ENCODE measurements at regions not wholly inside any gene's neighbourhood (a gene's known extent, or its start where the extent isn't known, plus 50 kb on each side); places are given as distances from the start of the nearest gene placed in this dataset.
A peak's percentile ranks its signal among the peaks of the same experiment; 100 is the strongest.

DNA sequence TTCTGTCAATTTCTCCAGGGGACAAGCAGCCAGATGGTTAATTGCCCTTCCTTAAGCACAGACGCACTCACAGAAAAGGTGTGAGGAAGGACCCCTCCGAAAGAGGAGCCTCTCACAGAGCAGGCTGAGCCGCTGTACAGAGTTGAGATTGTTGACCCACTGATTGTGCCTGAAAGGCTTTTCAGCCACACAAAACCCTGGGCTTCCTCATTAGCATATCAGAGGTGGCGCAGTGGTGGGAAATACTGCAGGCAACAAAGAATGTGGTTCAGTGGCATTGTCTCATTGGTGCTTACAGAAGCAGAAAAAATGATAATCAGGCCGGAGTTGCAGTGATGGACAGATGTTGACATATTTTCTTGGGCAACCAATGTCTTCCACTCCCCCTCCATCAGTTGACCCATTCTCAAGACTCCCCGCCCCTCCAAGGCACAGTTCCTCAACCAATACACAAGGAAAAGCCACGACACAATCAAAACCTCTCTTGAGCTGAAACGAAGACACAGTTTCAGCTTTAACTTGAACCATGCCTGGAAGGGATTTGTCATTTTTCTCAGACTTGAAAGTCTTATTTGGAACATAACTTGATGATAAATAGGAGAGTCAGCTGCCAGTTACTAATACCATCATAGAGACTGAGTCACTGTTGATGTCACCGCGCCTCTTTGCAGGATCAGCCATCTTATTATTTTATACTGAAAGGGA lies 53.1 kb downstream of the ATXN3L start:
- no peak for DNase-seq (ENCODE audit: low read depth, low spot score)

DNA sequence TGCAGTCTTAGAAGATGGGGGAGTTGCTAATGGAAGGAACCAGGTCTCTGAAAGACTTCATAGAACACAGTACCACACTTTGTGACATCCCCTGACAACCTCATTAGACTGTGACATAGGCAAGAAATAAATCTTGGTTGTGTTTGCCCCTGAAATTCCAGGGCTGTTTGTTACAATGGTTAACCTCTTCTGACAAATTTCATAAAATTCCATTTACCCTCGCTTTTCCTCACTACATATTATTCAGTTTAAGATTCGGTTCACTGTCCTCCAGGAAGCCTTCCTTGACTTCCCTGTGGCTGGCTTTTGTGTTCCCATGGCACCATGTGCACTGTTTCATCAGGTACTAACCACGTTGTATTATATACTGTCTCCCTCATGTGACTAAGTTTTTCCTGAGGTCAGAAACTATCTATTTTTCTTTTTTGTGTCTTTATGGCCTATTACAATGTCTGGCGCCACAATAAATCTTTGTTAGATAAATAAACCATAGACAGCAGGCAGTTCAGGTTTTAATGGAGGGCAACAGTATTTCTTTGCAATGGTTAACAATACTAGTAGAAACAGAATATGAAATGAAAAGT lies 54.2 kb downstream of the ATXN3L start:
- H3K27ac ChIP-seq, result peak overlapping the region; percentile 79
- no peak for DNase-seq (ENCODE audit: low read depth, low spot score)

More for the DNA sequence above, 53.1 kb downstream of the ATXN3L start:
- peak overlapping the region; percentile 79 for H3K27ac ChIP-seq

DNA sequence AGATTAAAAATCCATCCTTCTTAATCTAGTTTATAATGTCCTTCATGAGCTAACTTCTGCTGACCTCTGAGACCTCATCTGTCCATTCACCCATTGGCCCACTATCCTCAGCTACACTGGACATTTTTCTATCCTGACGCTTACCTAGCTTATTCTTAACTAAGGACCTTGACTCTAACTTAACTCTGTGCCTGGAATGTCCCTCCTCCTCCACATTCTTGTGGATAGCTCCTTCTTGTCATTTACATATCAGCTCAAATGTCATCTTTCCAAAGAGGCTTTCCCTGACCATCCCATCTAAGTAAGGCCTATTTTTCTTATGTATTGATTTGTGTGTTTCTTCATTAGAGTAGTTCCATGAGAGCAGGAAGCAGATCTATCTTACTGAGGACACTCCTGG lies 54.7 kb downstream of the ATXN3L start:
- H3K27ac ChIP-seq, result no peak overlapping the region
- no peak for DNase-seq (ENCODE audit: low read depth, low spot score)

DNA sequence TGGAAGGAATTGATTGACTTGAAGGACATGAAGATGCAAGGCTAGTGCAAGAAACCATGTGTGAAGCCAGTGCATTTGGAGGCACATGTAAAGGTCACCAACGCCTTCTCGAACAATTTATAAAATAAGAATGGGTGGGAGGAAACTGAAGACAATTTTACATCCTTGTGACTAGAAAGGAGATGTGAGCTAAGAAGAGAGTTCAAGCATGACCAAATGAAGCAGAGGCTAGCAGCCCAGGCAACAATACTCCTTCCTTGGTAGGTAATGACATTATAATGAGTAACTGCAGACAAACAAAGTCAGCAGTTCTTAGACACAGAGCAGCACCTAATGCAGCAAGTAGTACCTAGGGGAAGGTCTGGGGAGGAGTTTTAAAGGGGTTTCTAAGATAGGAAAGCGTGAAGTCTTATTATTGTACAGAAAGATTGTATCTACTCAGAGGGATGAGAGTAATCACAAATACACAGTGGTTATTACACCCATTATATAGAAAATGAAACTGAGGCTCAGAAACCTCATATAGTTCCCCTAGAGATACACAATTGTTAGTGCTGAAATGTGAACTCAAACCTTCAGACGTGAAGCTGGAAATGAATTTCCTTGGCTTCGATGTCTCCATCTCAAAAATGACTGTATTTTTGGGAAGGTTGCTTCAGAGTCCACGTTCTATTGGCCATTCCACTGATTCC lies 56.1 kb downstream of the ATXN3L start:
- no peak overlapping the region for H3K27ac ChIP-seq
- no peak for DNase-seq (ENCODE audit: low read depth, low spot score)

DNA sequence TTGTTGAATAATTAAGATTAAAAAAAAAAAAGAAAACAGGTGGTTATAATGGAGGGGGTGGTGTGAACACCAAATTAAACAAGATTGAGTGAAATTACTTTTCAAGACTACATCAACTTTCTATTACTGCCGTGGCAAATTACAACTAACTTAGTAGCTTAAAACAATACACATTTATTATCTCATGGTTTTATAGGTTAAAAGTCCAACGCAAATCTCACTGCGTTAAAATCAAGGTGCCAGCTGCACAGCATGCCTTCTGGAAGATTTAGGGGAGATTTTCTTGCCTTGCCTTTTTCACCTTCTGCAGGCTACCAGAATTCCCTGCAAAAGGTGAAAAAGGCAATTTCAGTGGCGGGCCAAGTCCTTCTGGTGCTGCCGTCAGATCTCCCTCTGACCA lies 58.5 kb downstream of the ATXN3L start:
- no peak overlapping the region for H3K27ac ChIP-seq
- DNase-seq (ENCODE audit: low read depth, low spot score), result no peak

DNA sequence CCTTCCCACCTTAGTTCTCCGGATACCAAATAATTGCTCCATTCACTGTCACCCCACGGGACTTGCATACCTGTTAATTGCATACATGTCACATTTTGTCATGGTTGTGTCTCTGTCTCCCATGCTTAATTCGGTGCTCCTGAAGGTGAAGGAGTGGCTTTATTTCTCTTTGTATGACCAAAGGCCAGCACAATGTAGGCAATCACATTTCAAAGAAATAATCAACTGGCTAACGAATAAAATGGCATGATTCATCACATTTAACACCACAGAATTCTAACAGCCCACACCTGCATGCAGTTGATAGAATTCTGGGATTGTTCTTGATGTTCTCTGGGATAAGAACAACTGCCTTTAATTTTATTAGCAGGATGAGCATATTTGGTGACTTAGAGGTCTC lies 59.3 kb downstream of the ATXN3L start:
- no peak for DNase-seq (ENCODE audit: low read depth, low spot score)
- no peak overlapping the region for H3K27ac ChIP-seq

DNA sequence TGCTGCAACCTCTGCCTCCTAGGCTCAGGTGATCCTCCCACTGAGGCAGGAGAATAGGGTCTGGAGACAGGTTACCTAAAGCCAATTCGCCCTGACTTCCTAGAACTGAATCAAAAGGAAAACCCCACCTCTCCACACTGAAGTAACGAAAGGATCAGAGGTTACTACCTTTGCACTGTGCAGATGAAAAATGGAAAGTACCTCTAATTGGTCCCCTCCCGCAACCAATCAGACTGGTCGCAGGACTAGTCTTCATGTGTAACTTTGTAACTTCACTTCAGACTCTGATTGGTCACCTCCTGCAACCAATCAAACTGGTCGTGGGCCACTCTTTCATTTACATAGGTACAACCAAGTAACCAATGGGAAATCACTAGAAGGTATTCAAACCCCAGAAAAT lies 61.1 kb downstream of the ATXN3L start:
- no peak overlapping the region for H3K27ac ChIP-seq
- DNase-seq (ENCODE audit: low read depth, low spot score), result no peak

DNA sequence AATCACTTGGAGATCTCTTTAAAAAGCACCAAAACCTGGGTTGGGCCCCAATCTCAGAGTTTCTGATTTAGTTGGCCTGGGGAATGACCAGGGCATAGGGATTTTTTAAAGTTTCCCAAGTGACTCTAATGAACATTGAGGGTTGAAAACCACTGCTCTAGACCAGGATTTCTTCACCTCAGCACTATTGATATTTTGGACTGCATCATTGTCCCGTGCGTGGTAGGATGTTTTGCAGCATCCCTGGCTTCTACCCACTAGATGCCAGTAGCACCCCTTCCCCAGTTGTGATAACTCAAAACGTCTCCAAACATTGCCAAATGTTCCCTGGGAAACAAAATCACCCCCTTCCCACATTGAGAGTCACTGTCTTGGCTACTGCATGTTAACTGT lies 61.8 kb downstream of the ATXN3L start:
- no peak overlapping the region for H3K27ac ChIP-seq
- DNase-seq (ENCODE audit: low read depth, low spot score), result no peak

DNA sequence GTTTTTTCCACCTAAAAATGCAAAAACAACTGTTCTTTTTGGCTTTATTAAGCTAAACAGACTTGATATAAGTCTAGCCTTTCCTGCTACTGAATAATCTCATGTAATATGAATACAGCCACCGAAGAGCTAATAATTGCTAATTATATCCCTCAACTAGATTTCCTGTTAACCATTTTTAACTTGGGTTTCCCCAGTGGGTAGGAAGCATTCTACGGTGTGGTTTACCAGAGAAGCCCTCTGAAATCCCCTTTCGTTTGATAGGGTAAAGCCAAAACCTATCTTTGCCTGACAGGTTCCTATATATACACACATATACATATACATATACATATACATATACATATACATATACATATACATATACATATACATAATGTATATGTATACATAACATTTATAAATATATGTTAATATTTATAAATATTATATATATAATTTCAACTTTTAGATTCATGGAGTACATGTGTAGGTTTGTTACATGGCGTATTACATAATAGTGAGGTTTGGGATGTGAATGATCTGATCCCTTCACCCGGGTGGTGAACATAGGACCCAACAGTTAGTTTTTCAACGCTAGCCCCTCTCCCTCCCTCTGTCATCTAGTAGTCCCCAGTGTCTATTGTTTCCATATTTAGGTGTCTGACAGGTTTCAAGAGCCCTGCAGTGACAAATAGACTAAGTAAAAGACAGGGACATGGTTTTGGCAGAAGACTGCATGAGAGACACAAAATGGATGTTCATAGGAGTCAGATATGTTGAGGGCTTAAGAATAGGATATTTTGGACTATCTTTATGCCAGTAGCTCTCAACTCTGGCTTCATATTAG lies 62.4 kb downstream of the ATXN3L start:
- no peak overlapping the region for H3K27ac ChIP-seq
- DNase-seq (ENCODE audit: low read depth, low spot score), result no peak

DNA sequence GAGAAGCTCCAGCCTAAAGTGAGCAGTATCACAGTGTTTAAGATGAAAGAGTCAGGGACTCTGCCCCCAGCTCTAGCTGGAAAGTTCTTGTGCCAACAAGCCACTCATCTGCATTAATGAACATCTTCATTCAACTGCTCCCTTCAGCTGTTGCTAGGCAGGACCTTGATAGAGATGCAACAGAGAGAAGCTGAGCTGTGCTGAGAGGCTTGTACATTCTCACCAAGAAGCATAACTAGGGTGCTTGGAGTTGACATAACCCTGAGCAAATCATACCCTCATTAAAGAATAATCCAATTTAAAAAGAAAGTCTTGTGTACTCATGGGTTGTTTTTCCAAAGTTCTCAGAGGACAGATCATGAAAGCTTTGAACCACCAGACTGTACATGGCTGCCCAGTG lies 63.2 kb downstream of the ATXN3L start:
- no peak for DNase-seq (ENCODE audit: low read depth, low spot score)
- H3K27ac ChIP-seq, result no peak overlapping the region

DNA sequence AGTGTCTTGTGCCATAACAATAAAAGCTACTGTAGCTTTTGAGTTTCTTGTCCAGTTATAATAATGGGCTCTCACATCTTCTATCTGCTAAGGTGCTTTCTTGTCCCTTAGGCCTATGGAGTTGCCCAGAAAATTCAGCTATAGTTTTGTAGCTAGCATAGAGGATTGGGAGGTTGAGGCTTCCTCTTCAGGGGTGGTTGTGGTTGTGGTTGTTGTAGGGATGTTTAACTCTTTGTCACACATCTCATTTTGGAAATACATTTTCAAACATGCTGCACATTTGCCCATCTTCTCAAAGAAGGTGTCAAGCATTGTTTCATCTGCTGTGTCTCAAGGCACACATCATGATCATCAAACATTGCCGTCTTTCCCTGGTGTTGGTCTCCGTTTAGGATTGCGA lies 65.0 kb downstream of the ATXN3L start:
- no peak for DNase-seq (ENCODE audit: low read depth, low spot score)
- H3K27ac ChIP-seq, result no peak overlapping the region

DNA sequence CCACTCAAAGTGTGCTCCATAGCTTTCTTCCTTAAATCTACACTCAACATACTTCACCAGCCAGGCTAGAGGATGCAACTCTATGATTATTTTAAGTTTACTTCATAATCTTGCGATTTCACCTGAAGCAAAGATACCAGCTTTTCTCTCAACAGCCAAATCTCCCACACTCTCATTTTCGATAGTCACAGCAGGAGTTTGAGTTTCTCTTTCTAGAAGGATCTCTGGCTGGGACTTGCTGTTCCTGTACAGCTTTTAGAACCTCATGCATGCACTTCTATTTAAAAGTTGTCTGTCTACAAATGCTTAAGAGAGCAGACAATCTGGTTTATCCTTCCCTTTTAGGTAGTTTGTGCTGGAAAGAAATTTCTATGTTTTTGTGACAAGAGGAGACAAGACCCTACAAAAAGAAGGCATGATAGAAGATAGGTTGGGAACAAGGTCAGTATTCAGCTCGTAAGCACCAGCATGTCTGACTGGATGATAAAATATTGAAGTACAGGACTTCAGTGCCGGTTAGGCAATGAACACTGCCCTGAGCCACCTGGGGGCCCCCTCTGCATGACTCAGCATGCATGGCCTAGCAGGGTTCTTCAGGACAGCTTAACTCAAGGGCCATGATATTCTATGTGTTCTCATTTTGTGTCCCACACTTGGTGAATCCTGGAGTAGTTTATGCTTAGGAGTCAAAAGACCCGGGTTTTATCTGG lies 65.6 kb downstream of the ATXN3L start:
- no peak for DNase-seq (ENCODE audit: low read depth, low spot score)
- no peak overlapping the region for H3K27ac ChIP-seq

DNA sequence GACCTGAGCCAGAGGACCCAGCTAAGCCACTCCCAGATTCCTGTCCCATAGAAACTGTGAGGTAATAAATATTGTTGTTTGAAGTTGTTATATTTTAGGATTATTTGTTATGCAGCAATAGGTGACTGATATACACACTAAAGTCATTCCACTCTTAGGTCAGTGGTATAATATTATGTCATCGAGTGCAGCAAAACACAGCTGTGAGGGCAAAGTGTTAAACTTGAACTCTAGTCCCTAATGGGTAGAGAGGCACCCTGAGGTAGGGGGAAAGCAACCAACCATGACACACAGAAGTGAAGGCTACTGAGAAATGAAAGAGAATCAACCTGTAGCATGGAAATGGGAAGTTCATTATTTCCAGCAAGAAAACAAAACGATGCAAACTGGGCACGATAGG lies 66.6 kb downstream of the ATXN3L start:
- H3K27ac ChIP-seq, result no peak overlapping the region

DNA sequence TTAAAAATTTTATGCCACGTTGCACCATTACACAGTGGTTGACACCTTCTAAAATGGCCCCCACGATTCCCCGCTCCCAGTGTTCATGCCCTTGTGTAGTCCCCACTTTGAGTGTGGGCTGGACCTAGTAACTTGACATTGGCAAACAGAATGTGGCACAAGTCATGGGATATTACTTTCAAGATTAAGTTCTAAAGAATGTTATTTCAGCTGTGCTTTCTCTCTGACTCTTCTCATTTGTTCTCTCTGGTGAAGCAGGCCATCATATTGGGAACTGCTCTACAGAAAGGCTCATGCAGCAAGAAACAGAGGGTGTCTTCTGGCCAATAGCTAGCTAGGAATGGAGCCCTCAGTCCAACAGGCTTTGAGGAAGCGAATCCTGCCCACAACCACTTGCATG lies 67.1 kb downstream of the ATXN3L start:
- H3K27ac ChIP-seq, result no peak overlapping the region
- no peak for DNase-seq (ENCODE audit: low read depth, low spot score)

More for the DNA sequence above, 66.6 kb downstream of the ATXN3L start:
- no peak for DNase-seq (ENCODE audit: low read depth, low spot score)

DNA sequence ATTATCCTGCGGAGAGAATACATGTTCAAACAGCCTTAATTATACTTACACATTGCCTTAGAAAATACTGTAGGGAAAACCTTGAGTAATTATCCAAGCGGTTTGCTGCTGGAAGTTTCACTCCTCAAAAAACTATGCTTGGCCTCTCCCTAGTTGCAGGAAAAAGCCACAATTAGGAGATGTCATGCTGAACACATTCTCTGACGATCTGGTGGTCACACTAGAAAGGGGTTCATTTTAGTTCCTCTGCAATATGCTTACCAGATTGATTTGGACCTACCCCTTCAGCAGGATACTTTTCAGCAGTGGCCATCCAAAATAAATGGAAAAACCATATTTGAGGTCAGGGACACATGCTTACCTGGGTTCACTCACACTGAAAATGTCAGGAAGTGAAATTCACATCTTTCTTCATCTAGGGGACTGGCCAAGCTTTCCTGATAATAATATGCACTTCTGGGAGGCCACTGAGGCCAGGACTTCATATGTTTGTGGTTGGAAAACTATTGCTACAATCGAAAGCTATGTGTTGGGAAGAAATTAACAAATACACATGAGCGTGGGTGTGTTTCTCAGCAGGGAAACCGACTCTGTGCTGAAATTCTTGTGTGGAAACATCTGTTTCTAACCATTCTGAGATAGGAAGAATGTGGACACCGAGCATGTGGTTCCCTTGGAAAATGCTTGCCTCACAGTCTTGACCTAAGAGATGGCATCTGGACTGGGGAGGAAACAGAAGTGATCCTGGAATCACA lies 68.8 kb downstream of the ATXN3L start:
- no peak overlapping the region for H3K27ac ChIP-seq

DNA sequence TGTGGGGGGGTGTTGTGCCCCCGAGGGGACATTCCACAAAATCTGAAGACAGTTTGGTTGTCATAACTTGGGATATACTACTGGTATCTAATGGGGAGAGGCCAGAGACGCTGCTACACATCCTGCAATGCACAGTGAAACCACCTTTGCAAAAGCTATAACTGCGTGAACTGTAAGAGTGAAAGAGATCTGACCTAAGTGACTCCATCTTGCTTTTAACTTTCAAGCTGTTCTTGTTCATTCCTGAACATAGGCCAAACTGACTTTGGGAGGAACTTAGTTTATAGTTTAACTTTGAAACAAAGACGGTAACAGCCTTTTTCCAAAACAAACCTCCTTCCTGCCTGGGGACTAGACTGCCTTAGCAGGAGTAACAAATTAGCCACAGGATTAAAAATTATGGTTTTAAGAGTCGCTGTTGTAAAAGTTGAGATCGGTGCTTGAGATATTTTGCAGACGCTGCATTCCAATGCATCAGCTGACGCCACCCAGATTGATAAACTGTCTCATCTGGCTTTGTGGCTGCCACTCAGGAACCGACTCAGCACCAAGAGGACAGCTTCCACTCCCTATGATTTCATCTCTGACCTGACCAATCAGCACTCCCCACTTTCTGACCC lies 70.9 kb downstream of the ATXN3L start:
- DNase-seq (ENCODE audit: low read depth, low spot score), result no peak
- H3K27ac ChIP-seq, result no peak overlapping the region

More for the DNA sequence above, 68.8 kb downstream of the ATXN3L start:
- no peak for DNase-seq (ENCODE audit: low read depth, low spot score)

DNA sequence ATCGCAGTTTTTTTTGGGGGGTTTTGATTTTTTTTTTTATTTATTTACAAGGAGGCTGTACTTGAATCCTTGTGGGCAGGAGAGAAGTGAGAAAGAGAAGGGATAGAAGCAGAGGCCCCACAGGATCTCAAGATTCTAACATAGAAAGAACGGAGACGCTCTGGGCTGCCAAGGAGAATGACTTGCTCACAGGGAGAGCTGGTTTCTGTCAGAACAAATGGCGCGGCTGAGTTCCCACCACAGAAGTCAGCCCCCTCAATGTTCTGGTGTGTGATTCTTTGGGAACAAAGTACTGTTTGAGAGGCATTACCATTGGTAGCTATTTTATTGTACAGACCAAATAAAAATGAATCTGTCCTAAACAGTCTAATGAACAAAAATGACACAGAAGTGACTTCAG lies 80.6 kb downstream of the ATXN3L start:
- H3K27ac ChIP-seq, result no peak overlapping the region
- no peak for DNase-seq (ENCODE audit: low read depth, low spot score)

DNA sequence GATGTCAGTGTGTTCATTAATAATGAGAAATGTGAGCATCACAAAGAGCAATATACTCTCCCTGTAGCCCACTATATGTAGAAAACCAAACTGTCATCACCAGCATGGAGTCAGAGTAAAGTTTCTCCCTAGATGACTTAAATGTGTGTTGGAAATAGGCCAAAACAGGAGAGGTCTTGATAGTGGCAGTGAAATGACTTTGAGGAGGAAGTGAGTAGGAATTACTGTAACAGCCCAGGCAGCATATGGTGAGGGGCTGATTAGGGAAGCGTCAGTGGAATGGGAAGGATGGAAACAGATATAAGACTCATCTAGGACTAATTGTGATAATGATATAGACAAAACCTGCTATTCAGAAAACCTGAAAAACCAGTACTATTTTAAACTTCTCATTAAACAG lies 83.9 kb downstream of the ATXN3L start:
- H3K27ac ChIP-seq, result no peak overlapping the region
- no peak for DNase-seq (ENCODE audit: low read depth, low spot score)

DNA sequence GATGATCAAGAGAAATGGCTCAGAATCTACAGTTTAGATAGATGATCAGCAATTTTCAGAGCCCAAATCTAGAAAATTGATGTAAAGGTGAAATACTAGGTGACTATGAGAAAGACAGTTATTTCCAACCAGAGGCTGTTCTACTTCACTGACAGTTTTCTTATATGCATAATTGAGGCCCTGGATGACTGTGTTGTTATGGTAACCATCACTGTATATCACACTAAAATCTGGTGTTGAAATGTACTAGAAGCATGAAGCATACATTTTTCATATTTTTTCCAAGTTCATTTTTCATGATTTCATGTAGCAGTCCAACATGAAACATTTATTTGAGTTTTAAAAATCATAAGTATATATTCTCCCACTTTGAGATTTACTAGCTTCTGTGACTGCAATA lies 87.4 kb downstream of the ATXN3L start:
- DNase-seq (ENCODE audit: low read depth, low spot score), result no peak
- H3K27ac ChIP-seq, result no peak overlapping the region

Measured in epithelial cell of prostate (primary cell).